CD1c-positive myeloid dendritic cell (primary cell): ENCODE measurements at regions not wholly inside any gene's neighbourhood (a gene's known extent, or its start where the extent isn't known, plus 50 kb on each side); places are given as distances from the start of the nearest gene placed in this dataset.

Experiments used
- DNase-seq: peaks from one replicate; pipeline ENCODE4 v3.0.0-alpha.2; 2016; ENCODE audit errors: extremely low spot score

GRCh38 chr2:234641086-234641485, 144.2 kb upstream of the ARL4C start:
- no peak for DNase-seq

GRCh38 chr2:234640657-234641056, 143.8 kb upstream of the ARL4C start:
- DNase-seq: no peak

- DNase-seq: no peak
These were observed 142.1 kb upstream of the ARL4C start for GRCh38 chr2:234638966-234639365.

GRCh38 chr2:234635284-234635683, 138.4 kb upstream of the ARL4C start:
- no peak for DNase-seq

GRCh38 chr2:234633581-234634230, 136.8 kb upstream of the ARL4C start:
- DNase-seq: no peak

- DNase-seq: no peak
These were observed 135.9 kb upstream of the ARL4C start for GRCh38 chr2:234632527-234633391.

- DNase-seq: no peak
These were observed 135.0 kb upstream of the ARL4C start for GRCh38 chr2:234631646-234632514.

GRCh38 chr2:234630801-234631261, 133.9 kb upstream of the ARL4C start:
- no peak for DNase-seq

GRCh38 chr2:234629596-234629995, 132.7 kb upstream of the ARL4C start:
- DNase-seq: no peak

- no peak for DNase-seq
These were observed 132.1 kb upstream of the ARL4C start for GRCh38 chr2:234628953-234629352.

- DNase-seq: no peak
These were observed 130.4 kb upstream of the ARL4C start for GRCh38 chr2:234627308-234627707.

GRCh38 chr2:234626566-234627130, 129.8 kb upstream of the ARL4C start:
- no peak for DNase-seq

- DNase-seq: no peak
These were observed 128.9 kb upstream of the ARL4C start for GRCh38 chr2:234625626-234626250.

GRCh38 chr2:234623521-234623991, 126.7 kb upstream of the ARL4C start:
- no peak for DNase-seq

- no peak for DNase-seq
These were observed 124.2 kb upstream of the ARL4C start for GRCh38 chr2:234621120-234621519.

- no peak for DNase-seq
These were observed 123.1 kb upstream of the ARL4C start for GRCh38 chr2:234620018-234620417.

GRCh38 chr2:234615643-234616356, 118.9 kb upstream of the ARL4C start:
- no peak for DNase-seq

- no peak for DNase-seq
These were observed 114.3 kb upstream of the ARL4C start for GRCh38 chr2:234611209-234611608.

GRCh38 chr2:234608946-234609345, 112.1 kb upstream of the ARL4C start:
- no peak for DNase-seq

- no peak for DNase-seq
These were observed 110.8 kb upstream of the ARL4C start for GRCh38 chr2:234607691-234608090.

- DNase-seq: no peak
These were observed 110.0 kb upstream of the ARL4C start for GRCh38 chr2:234606896-234607295.
